Omental fat pad (tissue), 3 donors: ENCODE measurements at regions not wholly inside any gene's neighbourhood (a gene's known extent, or its start where the extent isn't known, plus 50 kb on each side); places are given as distances from the start of the nearest gene placed in this dataset.
A peak's percentile ranks its signal among the peaks of the same experiment; 100 is the strongest.

Experiments
- ATAC-seq: fragments of 150-250 bp; one replicate; pipeline ENCODE4 v1.9.1; 2016; ENCODE audit warnings: mild to moderate bottlenecking, moderate library complexity; ENCODE audit not compliant: low FRiP score
- DNase-seq: peaks from one replicate; pipeline ENCODE4 v3.0.0-alpha.2; 2019; ENCODE audit warnings: low spot score
- CTCF ChIP-seq, 3 donors: fragments of 450-650 bp; IDR thresholded peaks; one replicate each; pipeline ENCODE4 v1.5.1; 2016 to 2017; ENCODE audit warnings: antibody characterized with exemption in 3 of 3, mild to moderate bottlenecking in 3 of 3, moderate library complexity in 2 of 3

- DNase-seq (no peak), ATAC-seq (no peak)
- no peak for TF ChIP-seq CTCF (IDR thresholded peaks at IDR 0.05)
These were observed 218.7 kb upstream of the FGGY start for GRCh38 chr1:59078070-59078800.

- ATAC-seq (no peak), DNase-seq (no peak)
- TF ChIP-seq CTCF (IDR thresholded peaks at IDR 0.05), result no peak
These were observed 218.0 kb upstream of the FGGY start for GRCh38 chr1:59078866-59079265.

GRCh38 chr1:59079434-59080140, 217.3 kb upstream of the FGGY start:
- no peak for DNase-seq
- ATAC-seq, result peak; percentile 28
- TF ChIP-seq CTCF (IDR thresholded peaks at IDR 0.05), result no peak

GRCh38 chr1:59081181-59081580, 215.7 kb upstream of the FGGY start:
- ATAC-seq (no peak), DNase-seq (no peak)
- no peak for TF ChIP-seq CTCF (IDR thresholded peaks at IDR 0.05)

GRCh38 chr1:59081795-59082194, 215.1 kb upstream of the FGGY start:
- ATAC-seq (no peak), DNase-seq (no peak)
- no peak for TF ChIP-seq CTCF (IDR thresholded peaks at IDR 0.05)

GRCh38 chr1:59083946-59084865, 212.7 kb upstream of the FGGY start:
- DNase-seq, result no peak
- no peak for TF ChIP-seq CTCF (IDR thresholded peaks at IDR 0.05)
- peak; percentile 65 for ATAC-seq
